HCT116 (cell line): ENCODE measurements at regions not wholly inside any gene's neighbourhood (a gene's known extent, or its start where the extent isn't known, plus 50 kb on each side); places are given as distances from the start of the nearest gene placed in this dataset.

Experiments used
- ATAC-seq: fragments of 200-7000 bp; cut with Tn5 transposase; 2 replicates; pipeline ENCODE4 v1.9.1; 2020; ENCODE audit warnings: mild to moderate bottlenecking, moderate library complexity
- BruUV-seq: library from RNA; stranded (reverse); fragments of 400-500 nt; replicated peaks from 2 replicates; lab custom pipeline; 2021; lab: Mats Ljungman, UMichigan
- CTCF ChIA-PET: fragments of 300-600 bp; sonication (Branson Sonifier 250); formaldehyde crosslinking; loops from one replicate; lab custom pipeline; 2021; ENCODE audit warnings: antibody characterized with exemption; lab: Charles Lee
- POLR2A ChIA-PET: fragments of 300-600, 350-600 bp; sonication (Branson Sonifier 250); formaldehyde crosslinking; loops from one replicate; lab custom pipeline; 2021; ENCODE audit warnings: antibody characterized with exemption; lab: Charles Lee
- RAD21 ChIA-PET, 2 experiments: fragments of 300-600 bp; sonication (Branson Sonifier 250); formaldehyde crosslinking; loops; one replicate each; lab custom pipeline; 2023; ENCODE audit warnings: low total read pairs in 2 of 2; ENCODE audit not compliant: uncharacterized antibody in 2 of 2, unreplicated experiment in 2 of 2, low non-redundant PET in 1 of 2; lab: Charles Lee
- DNase-seq: peaks from one replicate; pipeline ENCODE4 v3.0.0-alpha.2; 2010; ENCODE audit warnings: low read depth, low spot score
- H2AFZ ChIP-seq: fragments of 200-600 bp; shearing (Covaris generic), sonication (generic); 2 replicates; pipeline ENCODE4 v1.6.1; 2017; ENCODE audit warnings: low read depth, mixed run types, mixed read lengths, antibody characterized with exemption, low read length; ENCODE audit not compliant: poor library complexity, severe bottlenecking
- H3K27ac ChIP-seq: 2 replicates; pipeline ENCODE4 v1.5.1; 2012; ENCODE audit warnings: low read depth, low read length
- H3K27me3 ChIP-seq: fragments of 200-600 bp; sonication (generic); 2 replicates; pipeline ENCODE4 v1.6.1; 2016; ENCODE audit warnings: mixed run types, low read length, mixed read lengths; ENCODE audit not compliant: insufficient read depth
- H3K36me3 ChIP-seq, 2 experiments: fragments of 200-500 bp in 1 of 2; fragments of 200-600 bp in 1 of 2; sonication (Bioruptor generic) in 1 of 2; sonication (generic) in 1 of 2; 2 replicates each; pipeline versions ENCODE4 v1.5.1 to v1.6.1; 2014 to 2016; ENCODE audit warnings: low read length in 2 of 2, inconsistent platforms in 1 of 2, mixed read lengths in 1 of 2, mixed run types in 1 of 2; ENCODE audit not compliant: insufficient read depth in 2 of 2, control insufficient read depth in 1 of 2
- H3K4me1 ChIP-seq, 2 experiments: fragments of 200-600 bp in 1 of 2; sonication (generic) in 1 of 2; 2 replicates each; pipeline versions ENCODE4 v1.5.1 to v1.6.1; 2012 to 2017; ENCODE audit warnings: low read length in 2 of 2, inconsistent platforms in 1 of 2, mild to moderate bottlenecking in 1 of 2, mixed read lengths in 1 of 2, mixed run types in 1 of 2, moderate library complexity in 1 of 2; ENCODE audit not compliant: insufficient read depth in 2 of 2, control insufficient read depth in 1 of 2
- H3K4me2 ChIP-seq: fragments of 200-600 bp; sonication (generic); 2 replicates; pipeline ENCODE4 v1.6.1; 2017; ENCODE audit warnings: mixed run types, low read length, mixed read lengths
- H3K4me3 ChIP-seq, 2 experiments: fragments of 200-600 bp in 1 of 2; sonication (generic) in 1 of 2; replicated peaks in 1 of 2; 2 replicates each; pipeline ENCODE4 v1.5.1; 2011 to 2016; ENCODE audit warnings: low read length in 2 of 2, control low read depth in 1 of 2, low read depth in 1 of 2, mild to moderate bottlenecking in 1 of 2, mixed read lengths in 1 of 2, mixed run types in 1 of 2
- H3K79me2 ChIP-seq: fragments of 200-600 bp; sonication (generic); 2 replicates; pipeline ENCODE4 v1.6.1; 2017; ENCODE audit warnings: mild to moderate bottlenecking, mixed run types, low read length, moderate library complexity, mixed read lengths; ENCODE audit not compliant: insufficient read depth
- H3K9ac ChIP-seq: fragments of 200-600 bp; sonication (generic); 2 replicates; pipeline ENCODE4 v1.6.1; 2016; ENCODE audit warnings: low read length, mixed read lengths
- H3K9me2 ChIP-seq: fragments of 200-600 bp; sonication (generic), shearing (Covaris generic); 2 replicates; pipeline ENCODE4 v1.6.1; 2017; ENCODE audit warnings: mixed run types, mild to moderate bottlenecking, moderate library complexity; ENCODE audit not compliant: insufficient read depth
- H3K9me3 ChIP-seq, 2 experiments: fragments of 200-500 bp in 1 of 2; fragments of 200-600 bp in 1 of 2; sonication (Bioruptor generic) in 1 of 2; sonication (generic) in 1 of 2; 2 replicates each; pipeline ENCODE4 v1.6.1; 2014 to 2017; ENCODE audit warnings: low read length in 2 of 2, mixed read lengths in 2 of 2, inconsistent platforms in 1 of 2, low read depth in 1 of 2, mild to moderate bottlenecking in 1 of 2, mixed run types in 1 of 2, moderate library complexity in 1 of 2; ENCODE audit not compliant: control insufficient read depth in 1 of 2, insufficient read depth in 1 of 2
- H4K20me1 ChIP-seq: fragments of 200-600 bp; sonication (generic), shearing (Covaris generic); 2 replicates; pipeline ENCODE4 v1.6.1; 2017; ENCODE audit warnings: mixed run types, mild to moderate bottlenecking, moderate library complexity; ENCODE audit not compliant: insufficient read depth
- CBX3 ChIP-seq: IDR thresholded peaks from 2 replicates; pipeline ENCODE4 v1.6.1; 2012; ENCODE audit warnings: low read depth
- EGR1 ChIP-seq: IDR thresholded peaks from 2 replicates; pipeline ENCODE4 v1.6.1; 2012; ENCODE audit warnings: low read depth
- ELF1 ChIP-seq: IDR thresholded peaks from 2 replicates; pipeline ENCODE4 v1.6.1; 2012; ENCODE audit warnings: low read depth, borderline replicate concordance
- EZH2 ChIP-seq: fragments of 200-600 bp; sonication (generic); IDR thresholded peaks from 2 replicates; pipeline ENCODE4 v1.6.1; 2017; ENCODE audit warnings: antibody characterized with exemption, mixed run types
- EZH2phosphoT487 ChIP-seq: fragments of 200-600 bp; IDR thresholded peaks from 2 replicates; pipeline ENCODE4 v1.6.1; 2018; ENCODE audit warnings: antibody characterized with exemption, borderline replicate concordance
- POLR2A ChIP-seq: IDR thresholded peaks from 2 replicates; pipeline ENCODE4 v1.7.0; 2011; ENCODE audit warnings: borderline replicate concordance; ENCODE audit not compliant: insufficient read depth, insufficient read length; ENCODE audit errors: extremely low read depth
- POLR2AphosphoS5 ChIP-seq: IDR thresholded peaks from 2 replicates; pipeline ENCODE4 v1.6.1; 2011; ENCODE audit warnings: mild to moderate bottlenecking, low read depth, low read length, moderate library complexity
- RAD21 ChIP-seq: IDR thresholded peaks from 2 replicates; pipeline ENCODE4 v1.6.1; 2012; ENCODE audit warnings: low read depth, mild to moderate bottlenecking
- SIN3A ChIP-seq: IDR thresholded peaks from 2 replicates; pipeline ENCODE4 v1.6.1; 2012; ENCODE audit warnings: low read depth
- SRF ChIP-seq: IDR thresholded peaks from 2 replicates; pipeline ENCODE4 v1.6.1; 2012; ENCODE audit warnings: low read depth
- TCF7L2 ChIP-seq: IDR thresholded peaks from 2 replicates; pipeline ENCODE4 v1.7.0; 2011; ENCODE audit warnings: borderline replicate concordance, inconsistent platforms; ENCODE audit not compliant: insufficient read depth, insufficient read length; ENCODE audit errors: extremely low read depth
- YY1 ChIP-seq: IDR thresholded peaks from 2 replicates; pipeline ENCODE4 v1.6.1; 2011; ENCODE audit warnings: low read length, low read depth, moderate library complexity, mild to moderate bottlenecking; ENCODE audit not compliant: insufficient replicate concordance; ENCODE audit errors: extremely low read depth
- ZFX ChIP-seq: fragments of 450-650 bp; IDR thresholded peaks from 2 replicates; pipeline ENCODE4 v1.6.1; 2017
- ZNF274 ChIP-seq: fragments of 200-500 bp; sonication (Bioruptor generic); IDR thresholded peaks from 2 replicates; pipeline ENCODE4 v1.6.1; 2014; ENCODE audit warnings: mild to moderate bottlenecking, low read depth, low read length, inconsistent platforms
- intact Hi-C: fragments of 100-400 bp; cut with micrococcal nuclease; formaldehyde crosslinking; loops from 2 replicates; pipeline ENCODE4 v1.10.0; 2022
- TF ChIP-seq, protein P1 (sequence below): IDR thresholded peaks from 2 replicates; pipeline ENCODE4 v1.6.1; 2012
- TF ChIP-seq, protein P2 (sequence below): IDR thresholded peaks from 2 replicates; pipeline ENCODE4 v1.6.1; 2012
- TF ChIP-seq, protein P3 (sequence below), 3 experiments: fragments of 200-600 bp in 1 of 3; sonication (generic) in 1 of 3; IDR thresholded peaks in 2 of 3; conservative IDR thresholded peaks in 1 of 3; 2 replicates each; pipeline ENCODE4 v1.5.1; 2012 to 2017; ENCODE audit warnings: low read depth in 2 of 3, low read length in 2 of 3, antibody characterized with exemption in 1 of 3, borderline replicate concordance in 1 of 3, control low read depth in 1 of 3, mild to moderate bottlenecking in 1 of 3, mixed read lengths in 1 of 3, mixed run types in 1 of 3, moderate library complexity in 1 of 3; ENCODE audit not compliant: insufficient read depth in 1 of 3

DNA sequence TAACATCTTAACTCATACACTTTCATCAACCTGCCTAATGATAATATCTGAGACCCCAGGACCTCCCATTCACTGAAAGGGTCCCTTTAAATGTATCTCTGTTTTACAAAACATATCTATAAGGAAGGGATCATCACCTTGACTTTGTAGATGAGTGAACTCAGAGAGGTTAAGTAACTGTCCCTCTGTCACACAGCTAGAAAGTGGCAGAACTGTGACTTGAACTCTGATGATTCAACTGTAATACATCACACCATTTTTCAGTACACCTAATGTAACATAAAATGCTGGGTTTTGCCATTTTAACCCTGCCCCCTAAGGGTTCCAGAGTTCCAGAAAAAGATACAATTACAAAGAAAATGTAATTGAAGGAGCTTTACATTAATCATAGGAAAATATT, 234.6 kb downstream of the ZEB2 start:
- no peak overlapping the region for H3K27ac ChIP-seq
- no peaks in the 10 kb centered on the region for H3K9me2 ChIP-seq
- ChIA-PET CTCF (no interaction called here), POLR2A (interaction anchor here (0.6 kb wide), 1 partner anchor 28 kb away, joined by 4 read pairs; no protein-coding TSS in a partner anchor), RAD21 (no interaction called here)
- no peaks in the 10 kb centered on the region for H3K9me3 ChIP-seq
- TF ChIP-seq, protein P1, sequence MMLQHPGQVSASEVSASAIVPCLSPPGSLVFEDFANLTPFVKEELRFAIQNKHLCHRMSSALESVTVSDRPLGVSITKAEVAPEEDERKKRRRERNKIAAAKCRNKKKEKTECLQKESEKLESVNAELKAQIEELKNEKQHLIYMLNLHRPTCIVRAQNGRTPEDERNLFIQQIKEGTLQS: no peak
- TF ChIP-seq RAD21 (no peak), POLR2A (no peak), POLR2AphosphoS5 (no peak), EZH2 (no peak), EGR1 (no peak), ELF1 (no peak), SRF (no peak), TCF7L2 (no peak)
- TF ChIP-seq, protein P2, sequence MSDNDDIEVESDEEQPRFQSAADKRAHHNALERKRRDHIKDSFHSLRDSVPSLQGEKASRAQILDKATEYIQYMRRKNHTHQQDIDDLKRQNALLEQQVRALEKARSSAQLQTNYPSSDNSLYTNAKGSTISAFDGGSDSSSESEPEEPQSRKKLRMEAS: no peak
- H3K27me3 ChIP-seq: no peaks in the 10 kb centered on the region
- DNase-seq (no peak), ATAC-seq (no peak)
- no peak overlapping the region for H3K9ac ChIP-seq
- H2AFZ ChIP-seq: no peak overlapping the region
- no peak overlapping the region for H3K4me3 ChIP-seq
- H3K4me1 ChIP-seq: no peaks in the 10 kb centered on the region
- no TSS peak for BruUV-seq
- intact Hi-C loops: no loop called here
- no peaks in the 10 kb centered on the region for H4K20me1 ChIP-seq
- no peak overlapping the region for H3K4me2 ChIP-seq
- H3K36me3 ChIP-seq: no peaks in the 10 kb centered on the region
- no peaks in the 10 kb centered on the region for H3K79me2 ChIP-seq

DNA sequence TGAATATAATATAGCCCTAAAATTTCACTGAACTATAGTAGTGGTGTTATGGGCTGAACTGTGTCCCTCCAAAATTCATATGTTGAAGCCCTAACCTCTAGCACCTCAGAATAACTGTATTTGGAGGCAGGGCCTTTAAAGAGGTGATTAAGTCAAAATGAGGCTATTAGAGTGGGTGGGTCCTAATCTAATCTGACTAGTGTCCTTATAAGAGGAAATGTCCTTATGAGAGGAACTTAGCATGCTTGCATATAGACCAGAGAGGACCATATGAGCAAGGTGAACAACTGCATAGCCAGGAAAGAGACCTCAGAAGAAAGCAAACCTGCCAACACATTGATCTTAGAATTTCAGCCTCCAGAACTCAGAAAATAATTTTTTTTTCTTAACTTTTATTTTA, 238.4 kb downstream of the ZEB2 start:
- POLR2A ChIA-PET: no interaction called here
- ATAC-seq: no peak

More for the DNA sequence above, 238.4 kb downstream of the ZEB2 start:
- H2AFZ ChIP-seq: no peak overlapping the region
- H3K4me3 ChIP-seq: no peak overlapping the region
- DNase-seq: no peak
- H3K9ac ChIP-seq: no peak overlapping the region
- H3K79me2 ChIP-seq: no peaks in the 10 kb centered on the region; the same call in 1 of the 2 replicates
- CTCF ChIA-PET: no interaction called here
- no peaks in the 10 kb centered on the region for H3K36me3 ChIP-seq
- H3K27me3 ChIP-seq: no peaks in the 10 kb centered on the region
- H3K9me2 ChIP-seq: no peaks in the 10 kb centered on the region
- no TSS peak for BruUV-seq
- no peaks in the 10 kb centered on the region for H3K4me1 ChIP-seq
- H3K9me3 ChIP-seq: no peaks in the 10 kb centered on the region
- no peak overlapping the region for H3K4me2 ChIP-seq
- intact Hi-C loops: no loop called here
- no peaks in the 10 kb centered on the region for H4K20me1 ChIP-seq
- TF ChIP-seq EZH2phosphoT487: no peak
- no peak for TF ChIP-seq SIN3A
- no peak for TF ChIP-seq EGR1
- TF ChIP-seq, protein P2: no peak
- TF ChIP-seq SRF: no peak
- no peak for TF ChIP-seq EZH2
- TF ChIP-seq ZNF274: no peak
- TF ChIP-seq YY1: no peak
- no peak for TF ChIP-seq TCF7L2
- TF ChIP-seq CBX3: no peak
- TF ChIP-seq, protein P3, sequence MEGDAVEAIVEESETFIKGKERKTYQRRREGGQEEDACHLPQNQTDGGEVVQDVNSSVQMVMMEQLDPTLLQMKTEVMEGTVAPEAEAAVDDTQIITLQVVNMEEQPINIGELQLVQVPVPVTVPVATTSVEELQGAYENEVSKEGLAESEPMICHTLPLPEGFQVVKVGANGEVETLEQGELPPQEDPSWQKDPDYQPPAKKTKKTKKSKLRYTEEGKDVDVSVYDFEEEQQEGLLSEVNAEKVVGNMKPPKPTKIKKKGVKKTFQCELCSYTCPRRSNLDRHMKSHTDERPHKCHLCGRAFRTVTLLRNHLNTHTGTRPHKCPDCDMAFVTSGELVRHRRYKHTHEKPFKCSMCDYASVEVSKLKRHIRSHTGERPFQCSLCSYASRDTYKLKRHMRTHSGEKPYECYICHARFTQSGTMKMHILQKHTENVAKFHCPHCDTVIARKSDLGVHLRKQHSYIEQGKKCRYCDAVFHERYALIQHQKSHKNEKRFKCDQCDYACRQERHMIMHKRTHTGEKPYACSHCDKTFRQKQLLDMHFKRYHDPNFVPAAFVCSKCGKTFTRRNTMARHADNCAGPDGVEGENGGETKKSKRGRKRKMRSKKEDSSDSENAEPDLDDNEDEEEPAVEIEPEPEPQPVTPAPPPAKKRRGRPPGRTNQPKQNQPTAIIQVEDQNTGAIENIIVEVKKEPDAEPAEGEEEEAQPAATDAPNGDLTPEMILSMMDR (IDR thresholded peaks at IDR 0.05 in 2 of 3, conservative IDR thresholded peaks at IDR 0.05 in 1 of 3; ENCODE audit: borderline replicate concordance in 1 of 3, insufficient read depth in 1 of 3, low read depth in 2 of 3, low read length in 2 of 3): no peak
- TF ChIP-seq POLR2AphosphoS5: no peak
- no peak for TF ChIP-seq ZFX
- RAD21 ChIA-PET: no interaction called here
- H3K27ac ChIP-seq: no peak overlapping the region
